Astrocyte (in vitro differentiated cells and primary cell): ENCODE measurements at regions not wholly inside any gene's neighbourhood (a gene's known extent, or its start where the extent isn't known, plus 50 kb on each side); places are given as distances from the start of the nearest gene placed in this dataset.
A peak's percentile ranks its signal among the peaks of the same experiment; 100 is the strongest.

ENCODE experiments used
- DNase-seq: peaks from one replicate; pipeline ENCODE4 v3.0.0-alpha.2; 2010; ENCODE audit warnings: low read depth
- FAIRE-seq: peaks from 2 replicates; lab custom pipeline; 2011; peaks lifted over from hg19 to GRCh38; lab: Jason Lieb, UNC
- H2AFZ ChIP-seq: 2 replicates; pipeline ENCODE4 v1.6.0; 2012; ENCODE audit warnings: low read depth, low read length, inconsistent platforms
- H3K27ac ChIP-seq: 2 replicates; pipeline ENCODE4 v1.5.1; 2011; ENCODE audit warnings: low read depth, low read length, inconsistent platforms
- H3K27me3 ChIP-seq: 2 replicates; pipeline ENCODE4 v1.6.0; 2011; ENCODE audit warnings: low read length, inconsistent platforms; ENCODE audit not compliant: insufficient read depth
- H3K36me3 ChIP-seq: 2 replicates; pipeline ENCODE4 v1.5.1; 2011; ENCODE audit warnings: low read length, inconsistent platforms; ENCODE audit not compliant: insufficient read depth
- H3K4me1 ChIP-seq: 2 replicates; pipeline ENCODE4 v1.5.1; 2011; ENCODE audit warnings: low read length, inconsistent platforms; ENCODE audit not compliant: insufficient read depth
- H3K4me2 ChIP-seq: 2 replicates; pipeline ENCODE4 v1.6.0; 2012; ENCODE audit warnings: low read length, inconsistent platforms
- H3K4me3 ChIP-seq: 2 replicates; pipeline ENCODE4 v1.5.1; 2011; ENCODE audit warnings: low read depth, mild to moderate bottlenecking, low read length, inconsistent platforms; ENCODE audit not compliant: insufficient read depth
- H3K79me2 ChIP-seq: 2 replicates; pipeline ENCODE4 v1.6.0; 2012; ENCODE audit warnings: mild to moderate bottlenecking, low read length, inconsistent platforms; ENCODE audit not compliant: insufficient read depth
- H3K9ac ChIP-seq: 2 replicates; pipeline ENCODE4 v1.6.0; 2012; ENCODE audit warnings: mild to moderate bottlenecking, low read length, inconsistent platforms
- H3K9me3 ChIP-seq: 2 replicates; pipeline ENCODE4 v1.5.1; 2012; ENCODE audit warnings: low read depth, mild to moderate bottlenecking, low read length, inconsistent platforms; ENCODE audit not compliant: insufficient read depth
- H4K20me1 ChIP-seq: 2 replicates; pipeline ENCODE4 v1.6.0; 2012; ENCODE audit warnings: low read length, inconsistent platforms; ENCODE audit not compliant: insufficient read depth
- H3K27ac Mint-ChIP-seq: one replicate; pipeline ENCODE4 v1.8.0; 2021; ENCODE audit warnings: mild to moderate bottlenecking, mixed read lengths; ENCODE audit not compliant: unreplicated experiment
- H3K27me3 Mint-ChIP-seq: one replicate; pipeline ENCODE4 v1.8.0; 2021; ENCODE audit warnings: low read depth, mixed read lengths; ENCODE audit not compliant: unreplicated experiment
- H3K36me3 Mint-ChIP-seq: one replicate; pipeline ENCODE4 v1.8.0; 2021; ENCODE audit warnings: low read depth, mixed read lengths; ENCODE audit not compliant: unreplicated experiment
- H3K4me1 Mint-ChIP-seq: one replicate; pipeline ENCODE4 v1.8.0; 2021; ENCODE audit warnings: low read depth, mixed read lengths; ENCODE audit not compliant: unreplicated experiment
- H3K4me3 Mint-ChIP-seq: one replicate; pipeline ENCODE4 v1.8.0; 2021; ENCODE audit warnings: mild to moderate bottlenecking, moderate library complexity, mixed read lengths; ENCODE audit not compliant: unreplicated experiment
- H3K9me3 Mint-ChIP-seq: one replicate; pipeline ENCODE4 v1.8.0; 2021; ENCODE audit warnings: mild to moderate bottlenecking, mixed read lengths; ENCODE audit not compliant: unreplicated experiment
- CTCF ChIP-seq: IDR thresholded peaks from 2 replicates; pipeline ENCODE4 v1.5.1; 2011; ENCODE audit warnings: low read depth, mild to moderate bottlenecking, inconsistent platforms, low read length, moderate library complexity; ENCODE audit not compliant: insufficient read depth
- EZH2 ChIP-seq: IDR thresholded peaks from 2 replicates; pipeline ENCODE4 v1.6.1; 2012; ENCODE audit warnings: mild to moderate bottlenecking, low read length, inconsistent platforms; ENCODE audit not compliant: insufficient read depth

GRCh38 chr2:45132551-45132950 is 123.3 kb upstream of the SIX2 start:
- no peak overlapping the region for H2AFZ ChIP-seq
- no peak overlapping the region for H3K27ac ChIP-seq
- DNase-seq (no peak), FAIRE-seq (no peak)
- peaks cover 13% of the 10 kb centered on the region for H3K27me3 ChIP-seq
- Mint-ChIP-seq H3K9me3 (peaks cover 2% of the 10 kb centered on the region), H3K4me3 (no peak overlapping the region), H3K4me1 (peaks cover 8% of the 10 kb centered on the region), H3K27me3 (peaks cover under 1% of the 10 kb centered on the region), H3K27ac (no peak overlapping the region), H3K36me3 (no peaks in the 10 kb centered on the region)
- H3K4me3 ChIP-seq, result no peak overlapping the region
- no peak overlapping the region for H3K9ac ChIP-seq
- no peaks in the 10 kb centered on the region for H3K36me3 ChIP-seq
- H3K4me2 ChIP-seq, result no peak overlapping the region
- peaks cover 22% of the 10 kb centered on the region for H3K4me1 ChIP-seq
- no peaks in the 10 kb centered on the region for H3K9me3 ChIP-seq
- no peaks in the 10 kb centered on the region for H3K79me2 ChIP-seq
- H4K20me1 ChIP-seq, result no peaks in the 10 kb centered on the region
- TF ChIP-seq EZH2 (no peak), CTCF (no peak)

DNA sequence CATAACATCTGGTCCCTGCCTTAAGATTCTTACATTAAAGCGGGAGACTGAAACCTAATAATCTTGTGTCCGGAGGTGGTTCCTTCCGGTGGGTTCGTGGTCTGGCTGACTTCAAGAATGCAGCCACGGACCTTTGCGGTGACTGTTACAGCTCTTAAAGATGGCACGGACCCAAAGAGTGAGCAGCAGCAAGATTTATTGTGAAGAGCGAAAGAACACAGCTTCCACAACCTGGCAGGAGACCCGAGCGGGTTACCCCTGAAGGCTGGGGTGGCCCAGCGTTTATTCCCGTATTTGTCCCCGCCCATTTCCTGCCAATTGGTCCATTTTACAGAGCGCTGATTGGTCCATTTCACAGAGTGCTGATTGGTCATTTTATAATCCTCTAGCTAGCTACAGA is 122.3 kb upstream of the SIX2 start:
- no peaks in the 10 kb centered on the region for H3K36me3 Mint-ChIP-seq
- peaks cover 6% of the 10 kb centered on the region for H3K27me3 Mint-ChIP-seq
- peak; percentile 91 for DNase-seq
- peaks cover 22% of the 10 kb centered on the region for H3K4me1 ChIP-seq
- H3K9me3 Mint-ChIP-seq, result peaks cover 2% of the 10 kb centered on the region
- TF ChIP-seq CTCF, result no peak
- TF ChIP-seq EZH2, result no peak
- H3K27me3 ChIP-seq, result peaks cover 13% of the 10 kb centered on the region
- no peaks in the 10 kb centered on the region for H3K36me3 ChIP-seq
- no peaks in the 10 kb centered on the region for H3K79me2 ChIP-seq
- H2AFZ ChIP-seq, result no peak overlapping the region
- peaks cover 8% of the 10 kb centered on the region for H3K4me1 Mint-ChIP-seq
- H3K9ac ChIP-seq, result no peak overlapping the region
- FAIRE-seq, result no peak
- H3K4me3 Mint-ChIP-seq, result no peak overlapping the region
- H4K20me1 ChIP-seq, result no peaks in the 10 kb centered on the region
- H3K27ac ChIP-seq, result no peak overlapping the region
- H3K4me2 ChIP-seq, result peak overlapping the region; percentile 42
- no peak overlapping the region for H3K27ac Mint-ChIP-seq
- H3K9me3 ChIP-seq, result no peaks in the 10 kb centered on the region
- no peak overlapping the region for H3K4me3 ChIP-seq

GRCh38 chr2:45130736-45131135 is 121.5 kb upstream of the SIX2 start:
- H3K27ac ChIP-seq, result no peak overlapping the region
- peaks cover 9% of the 10 kb centered on the region for H3K27me3 ChIP-seq
- DNase-seq, result no peak
- H3K79me2 ChIP-seq, result no peaks in the 10 kb centered on the region
- FAIRE-seq, result no peak
- peaks cover 7% of the 10 kb centered on the region for H3K27me3 Mint-ChIP-seq
- no peak overlapping the region for H3K4me3 ChIP-seq
- peaks cover 22% of the 10 kb centered on the region for H3K4me1 ChIP-seq
- H3K36me3 Mint-ChIP-seq, result no peaks in the 10 kb centered on the region
- no peak overlapping the region for H3K9ac ChIP-seq
- H2AFZ ChIP-seq, result no peak overlapping the region
- H3K36me3 ChIP-seq, result no peaks in the 10 kb centered on the region
- peaks cover 8% of the 10 kb centered on the region for H3K4me1 Mint-ChIP-seq
- H3K4me2 ChIP-seq, result no peak overlapping the region
- no peak overlapping the region for H3K4me3 Mint-ChIP-seq
- TF ChIP-seq EZH2 (no peak), CTCF (no peak)
- peaks cover 2% of the 10 kb centered on the region for H3K9me3 Mint-ChIP-seq
- no peaks in the 10 kb centered on the region for H3K9me3 ChIP-seq
- H4K20me1 ChIP-seq, result no peaks in the 10 kb centered on the region
- no peak overlapping the region for H3K27ac Mint-ChIP-seq
